Cardiac septum (tissue), 1 donor: ENCODE measurements at regions not wholly inside any gene's neighbourhood (a gene's known extent, or its start where the extent isn't known, plus 50 kb on each side); places are given as distances from the start of the nearest gene placed in this dataset.

Source experiments
- DNase-seq: peaks from one replicate; pipeline ENCODE4 v3.0.0-alpha.2; 2020; ENCODE audit warnings: low spot score
- intact Hi-C: fragments of 100-400 bp; cut with DNase I; formaldehyde crosslinking; loops from one replicate; pipeline ENCODE4 v1.14.0; 2022
- donor health status: DM: no; HTN: no; CAD: no.

GRCh38 chr6:15796130-15796771, 133.4 kb upstream of the DTNBP1 start:
- no peak for DNase-seq
- intact Hi-C loops = no loop called here

GRCh38 chr6:15793826-15794225, 131.0 kb upstream of the DTNBP1 start:
- no peak for DNase-seq
- intact Hi-C loops = no loop called here

- intact Hi-C loops = no loop called here
- DNase-seq = no peak
These were observed 130.5 kb upstream of the DTNBP1 start for GRCh38 chr6:15793288-15793687.

GRCh38 chr6:15792842-15793241, 130.0 kb upstream of the DTNBP1 start:
- no peak for DNase-seq
- intact Hi-C loops = no loop called here

GRCh38 chr6:15791448-15792181, 128.8 kb upstream of the DTNBP1 start:
- no peak for DNase-seq
- intact Hi-C loops = no loop called here

GRCh38 chr6:15790116-15790515, 127.3 kb upstream of the DTNBP1 start:
- intact Hi-C loops = no loop called here
- DNase-seq = no peak

GRCh38 chr6:15786846-15787245, 124.0 kb upstream of the DTNBP1 start:
- DNase-seq = no peak
- intact Hi-C loops = no loop called here

GRCh38 chr6:15783484-15783883, 120.7 kb upstream of the DTNBP1 start:
- intact Hi-C loops = no loop called here
- DNase-seq = no peak

GRCh38 chr6:15781890-15782289, 119.1 kb upstream of the DTNBP1 start:
- no peak for DNase-seq

GRCh38 chr6:15781333-15781732, 118.5 kb upstream of the DTNBP1 start:
- intact Hi-C loops = no loop called here
- no peak for DNase-seq

More at GRCh38 chr6:15781890-15782289, 119.1 kb upstream of the DTNBP1 start:
- intact Hi-C loops = no loop called here

- no peak for DNase-seq
- intact Hi-C loops = no loop called here
These were observed 117.6 kb upstream of the DTNBP1 start for GRCh38 chr6:15780437-15780836.

- intact Hi-C loops = no loop called here
- no peak for DNase-seq
These were observed 116.9 kb upstream of the DTNBP1 start for GRCh38 chr6:15779726-15780125.

GRCh38 chr6:15776458-15776980, 113.7 kb upstream of the DTNBP1 start:
- intact Hi-C loops = no loop called here
- no peak for DNase-seq

GRCh38 chr6:15775741-15776140, 112.9 kb upstream of the DTNBP1 start:
- intact Hi-C loops = no loop called here
- no peak for DNase-seq

- no peak for DNase-seq
- intact Hi-C loops = no loop called here
These were observed 112.3 kb upstream of the DTNBP1 start for GRCh38 chr6:15775076-15775634.

- DNase-seq = no peak
- intact Hi-C loops = no loop called here
These were observed 111.1 kb upstream of the DTNBP1 start for GRCh38 chr6:15773806-15774410.

- intact Hi-C loops = no loop called here
- DNase-seq = no peak
These were observed 107.7 kb upstream of the DTNBP1 start for GRCh38 chr6:15770347-15771143.

GRCh38 chr6:15769511-15770018, 106.7 kb upstream of the DTNBP1 start:
- no peak for DNase-seq
- intact Hi-C loops = no loop called here

- DNase-seq = no peak
These were observed 106.2 kb upstream of the DTNBP1 start for GRCh38 chr6:15768999-15769398.

More at GRCh38 chr6:15768999-15769398, 106.2 kb upstream of the DTNBP1 start:
- intact Hi-C loops = no loop called here
